ENCODE measurements at regions not wholly inside any gene's neighbourhood (a gene's known extent, or its start where the extent isn't known, plus 50 kb on each side); places are given as distances from the start of the nearest gene placed in this dataset.
"Not testable (repeated sequence)": the region's sequence is repeated elsewhere in the genome, so short reads cannot be mapped to it uniquely, and the experiment has no call there.

- Histone ChIP-seq H3K4me1 (ENCODE audit: control insufficient read depth, insufficient read depth, low read length) (no peaks in the 10 kb centered on the region), H3K27ac (ENCODE audit: low read length) (no peak overlapping the region), H3K9me3 (ENCODE audit: control insufficient read depth, low read length) (no peaks in the 10 kb centered on the region), H3K27me3 (ENCODE audit: control insufficient read depth, insufficient read depth) (no peaks in the 10 kb centered on the region), H3K4me3 (ENCODE audit: low read length) (no peak overlapping the region)
- WGBS, result 77% methylated on average over 8 of the region's 8 CpGs
- DNase-seq, result no peak
- intact Hi-C loops (cut with DNase I), result no loop called here
- no peak for ATAC-seq
These were observed 234.7 kb downstream of the SETD4 start for GRCh38 chr21:35825370-35826353.

- no peak for ATAC-seq
- Histone ChIP-seq H3K4me3 (ENCODE audit: low read length) (no peak overlapping the region), H3K4me1 (ENCODE audit: control insufficient read depth, insufficient read depth, low read length) (no peaks in the 10 kb centered on the region), H3K27me3 (ENCODE audit: control insufficient read depth, insufficient read depth) (no peaks in the 10 kb centered on the region), H3K27ac (ENCODE audit: low read length) (no peak overlapping the region), H3K9me3 (ENCODE audit: control insufficient read depth, low read length) (no peaks in the 10 kb centered on the region)
- 93% methylated on average over 3 of the region's 3 CpGs for WGBS
- intact Hi-C loops (cut with DNase I), result no loop called here
- no peak for DNase-seq
These were observed 236.2 kb downstream of the SETD4 start for GRCh38 chr21:35824136-35824535.

- Histone ChIP-seq H3K9me3 (ENCODE audit: control insufficient read depth, low read length) (no peaks in the 10 kb centered on the region), H3K4me3 (ENCODE audit: low read length) (no peak overlapping the region), H3K27me3 (ENCODE audit: control insufficient read depth, insufficient read depth) (no peaks in the 10 kb centered on the region), H3K27ac (ENCODE audit: low read length) (no peak overlapping the region), H3K4me1 (ENCODE audit: control insufficient read depth, insufficient read depth, low read length) (no peaks in the 10 kb centered on the region)
- DNase-seq, result no peak
- 92% methylated on average over 12 of the region's 12 CpGs for WGBS
- intact Hi-C loops (cut with DNase I), result no loop called here
- no peak for ATAC-seq
These were observed 241.2 kb downstream of the SETD4 start for GRCh38 chr21:35819134-35819533.

GRCh38 chr21:35818597-35818996 is 241.7 kb downstream of the SETD4 start:
- no peaks in the 10 kb centered on the region for H3K4me1 ChIP-seq (ENCODE audit: control insufficient read depth, insufficient read depth, low read length)
- DNase-seq (no peak), ATAC-seq (peak in 1 of 2 donors; percentile 16)
- no peaks in the 10 kb centered on the region for H3K27me3 ChIP-seq (ENCODE audit: control insufficient read depth, insufficient read depth)
- no peak overlapping the region for H3K4me3 ChIP-seq (ENCODE audit: low read length)
- 67% methylated on average over 8 of the region's 8 CpGs for WGBS
- intact Hi-C loops (cut with DNase I), result no loop called here
- H3K27ac ChIP-seq (ENCODE audit: low read length), result no peak overlapping the region
- H3K9me3 ChIP-seq (ENCODE audit: control insufficient read depth, low read length), result no peaks in the 10 kb centered on the region

- H3K9me3 ChIP-seq (ENCODE audit: control insufficient read depth, low read length), result no peaks in the 10 kb centered on the region
- H3K4me1 ChIP-seq (ENCODE audit: control insufficient read depth, insufficient read depth, low read length), result no peaks in the 10 kb centered on the region
- 74% methylated on average over 5 of the region's 5 CpGs for WGBS
- no peak overlapping the region for H3K27ac ChIP-seq (ENCODE audit: low read length)
- DNase-seq, result no peak
- no peaks in the 10 kb centered on the region for H3K27me3 ChIP-seq (ENCODE audit: control insufficient read depth, insufficient read depth)
- ATAC-seq, result no peak
- no peak overlapping the region for H3K4me3 ChIP-seq (ENCODE audit: low read length)
- intact Hi-C loops (cut with DNase I), result no loop called here
These were observed 245.3 kb downstream of the SETD4 start for GRCh38 chr21:35814858-35815619.

- WGBS, result 95% methylated on average over 9 of the region's 9 CpGs
- DNase-seq (no peak), ATAC-seq (no peak)
- H3K9me3 ChIP-seq (ENCODE audit: control insufficient read depth, low read length), result no peaks in the 10 kb centered on the region
- no peak overlapping the region for H3K27ac ChIP-seq (ENCODE audit: low read length)
- intact Hi-C loops (cut with DNase I), result no loop called here
- H3K27me3 ChIP-seq (ENCODE audit: control insufficient read depth, insufficient read depth), result no peaks in the 10 kb centered on the region
- H3K4me1 ChIP-seq (ENCODE audit: control insufficient read depth, insufficient read depth, low read length), result no peaks in the 10 kb centered on the region
- H3K4me3 ChIP-seq (ENCODE audit: low read length), result no peak overlapping the region
These were observed 247.6 kb downstream of the SETD4 start for GRCh38 chr21:35812679-35813078.

GRCh38 chr21:35811191-35811806 is 249.0 kb downstream of the SETD4 start:
- no peaks in the 10 kb centered on the region for H3K9me3 ChIP-seq (ENCODE audit: control insufficient read depth, low read length)
- no peak overlapping the region for H3K4me3 ChIP-seq (ENCODE audit: low read length)
- no peaks in the 10 kb centered on the region for H3K4me1 ChIP-seq (ENCODE audit: control insufficient read depth, insufficient read depth, low read length)
- DNase-seq, result no peak
- H3K27ac ChIP-seq (ENCODE audit: low read length), result no peak overlapping the region
- WGBS, result 70% methylated on average over 10 of the region's 10 CpGs
- ATAC-seq, result no peak
- no peaks in the 10 kb centered on the region for H3K27me3 ChIP-seq (ENCODE audit: control insufficient read depth, insufficient read depth)
- intact Hi-C loops (cut with DNase I), result no loop called here

GRCh38 chr21:35810431-35810970 is 249.8 kb downstream of the SETD4 start:
- Histone ChIP-seq H3K27me3 (ENCODE audit: control insufficient read depth, insufficient read depth) (no peaks in the 10 kb centered on the region), H3K4me1 (ENCODE audit: control insufficient read depth, insufficient read depth, low read length) (no peaks in the 10 kb centered on the region), H3K27ac (ENCODE audit: low read length) (no peak overlapping the region), H3K4me3 (ENCODE audit: low read length) (no peak overlapping the region), H3K9me3 (ENCODE audit: control insufficient read depth, low read length) (no peaks in the 10 kb centered on the region)
- ATAC-seq (no peak), DNase-seq (no peak)
- intact Hi-C loops (cut with DNase I), result no loop called here
- WGBS, result 87% methylated on average over 7 of the region's 7 CpGs

- no peak for DNase-seq
- WGBS, result 85% methylated on average over 4 of the region's 4 CpGs
These were observed 258.9 kb downstream of the SETD4 start for GRCh38 chr21:35801391-35801790.

GRCh38 chr21:35800796-35801385 is 259.4 kb downstream of the SETD4 start:
- H3K4me1 ChIP-seq (ENCODE audit: control insufficient read depth, insufficient read depth, low read length), result not testable (repeated sequence)
- WGBS, result 84% methylated on average over 9 of the region's 9 CpGs

More at GRCh38 chr21:35801391-35801790, 258.9 kb downstream of the SETD4 start:
- Histone ChIP-seq H3K9me3 (ENCODE audit: control insufficient read depth, low read length) (no peaks in the 10 kb centered on the region), H3K27me3 (ENCODE audit: control insufficient read depth, insufficient read depth) (no peaks in the 10 kb centered on the region), H3K4me3 (ENCODE audit: low read length) (no peak overlapping the region), H3K27ac (ENCODE audit: low read length) (no peak overlapping the region), H3K4me1 (ENCODE audit: control insufficient read depth, insufficient read depth, low read length) (no peaks in the 10 kb centered on the region)
- intact Hi-C loops (cut with DNase I), result no loop called here
- ATAC-seq, result no peak

More at GRCh38 chr21:35800796-35801385, 259.4 kb downstream of the SETD4 start:
- H3K4me3 ChIP-seq (ENCODE audit: low read length); intact Hi-C loops (cut with DNase I); DNase-seq; H3K9me3 ChIP-seq (ENCODE audit: control insufficient read depth, low read length); H3K27ac ChIP-seq (ENCODE audit: low read length); ATAC-seq; H3K27me3 ChIP-seq (ENCODE audit: control insufficient read depth, insufficient read depth): not testable (repeated sequence)
